ENCODE measurements at regions not wholly inside any gene's neighbourhood (a gene's known extent, or its start where the extent isn't known, plus 50 kb on each side); places are given as distances from the start of the nearest gene placed in this dataset.
"Not testable (repeated sequence)": the region's sequence is repeated elsewhere in the genome, so short reads cannot be mapped to it uniquely, and the experiment has no call there.

GRCh38 chr5:106633825-106634224, 1036.9 kb downstream of the EFNA5 start:
- H3K4me1 ChIP-seq (ENCODE audit: control insufficient read depth, extremely low read depth, insufficient read depth, low read length), result no peaks in the 10 kb centered on the region
- dilution Hi-C loops (cut with MboI; ENCODE audit: extremely low pct_ligation_motif_present, low sequenced_read_pairs), result no loop called here
- DNase-seq (ENCODE audit: low read depth, low spot score) (no peak), FAIRE-seq (no peak)
- no peak overlapping the region for H3K27ac ChIP-seq (ENCODE audit: control insufficient read depth, insufficient read depth, low read length)
- no peak overlapping the region for H3K4me3 ChIP-seq (ENCODE audit: control insufficient read depth in 2 of 3, extremely low read depth in 1 of 3, insufficient read depth in 2 of 3, low read depth in 1 of 3, low read length in 3 of 3)
- no peaks in the 10 kb centered on the region for H3K79me2 ChIP-seq (ENCODE audit: control insufficient read depth, insufficient read depth, low read length)
- H2AFZ ChIP-seq (ENCODE audit: control insufficient read depth, low read length), result no peak overlapping the region
- no peak overlapping the region for H3K9ac ChIP-seq (ENCODE audit: control insufficient read depth, extremely low read depth, insufficient read depth, low read length)
- TF ChIP-seq, protein P1, sequence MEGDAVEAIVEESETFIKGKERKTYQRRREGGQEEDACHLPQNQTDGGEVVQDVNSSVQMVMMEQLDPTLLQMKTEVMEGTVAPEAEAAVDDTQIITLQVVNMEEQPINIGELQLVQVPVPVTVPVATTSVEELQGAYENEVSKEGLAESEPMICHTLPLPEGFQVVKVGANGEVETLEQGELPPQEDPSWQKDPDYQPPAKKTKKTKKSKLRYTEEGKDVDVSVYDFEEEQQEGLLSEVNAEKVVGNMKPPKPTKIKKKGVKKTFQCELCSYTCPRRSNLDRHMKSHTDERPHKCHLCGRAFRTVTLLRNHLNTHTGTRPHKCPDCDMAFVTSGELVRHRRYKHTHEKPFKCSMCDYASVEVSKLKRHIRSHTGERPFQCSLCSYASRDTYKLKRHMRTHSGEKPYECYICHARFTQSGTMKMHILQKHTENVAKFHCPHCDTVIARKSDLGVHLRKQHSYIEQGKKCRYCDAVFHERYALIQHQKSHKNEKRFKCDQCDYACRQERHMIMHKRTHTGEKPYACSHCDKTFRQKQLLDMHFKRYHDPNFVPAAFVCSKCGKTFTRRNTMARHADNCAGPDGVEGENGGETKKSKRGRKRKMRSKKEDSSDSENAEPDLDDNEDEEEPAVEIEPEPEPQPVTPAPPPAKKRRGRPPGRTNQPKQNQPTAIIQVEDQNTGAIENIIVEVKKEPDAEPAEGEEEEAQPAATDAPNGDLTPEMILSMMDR (optimal IDR thresholded peaks at IDR 0.05 in 1 of 3, IDR thresholded peaks at IDR 0.05 in 1 of 3, conservative IDR thresholded peaks at IDR 0.05 in 1 of 3; ENCODE audit: extremely low read depth in 1 of 3, insufficient read depth in 2 of 3, low read length in 3 of 3), result no peak
- TF ChIP-seq EZH2 (IDR thresholded peaks at IDR 0.05; ENCODE audit: low read length), result no peak
- H3K27me3 ChIP-seq (ENCODE audit: control insufficient read depth, extremely low read depth, insufficient read depth, low read length), result no peaks in the 10 kb centered on the region
- no peaks in the 10 kb centered on the region for H3K9me3 ChIP-seq (ENCODE audit: control insufficient read depth, low read depth, low read length)
- no peaks in the 10 kb centered on the region for H3K36me3 ChIP-seq (ENCODE audit: control insufficient read depth in 2 of 2, extremely low read depth in 1 of 2, insufficient read depth in 2 of 2, low read length in 2 of 2)
- H3K9me1 ChIP-seq (ENCODE audit: control insufficient read depth, extremely low read depth, insufficient read depth, low read length), result no peaks in the 10 kb centered on the region
- no peak overlapping the region for H3K4me2 ChIP-seq (ENCODE audit: control insufficient read depth, extremely low read depth, insufficient read depth, low read depth, low read length)
- H4K20me1 ChIP-seq (ENCODE audit: control insufficient read depth, extremely low read depth, insufficient read depth, low read length), result no peaks in the 10 kb centered on the region

- H3K9me1 ChIP-seq (ENCODE audit: control insufficient read depth, extremely low read depth, insufficient read depth, low read length); H3K27me3 ChIP-seq (ENCODE audit: control insufficient read depth, extremely low read depth, insufficient read depth, low read length); H3K27ac ChIP-seq (ENCODE audit: control insufficient read depth, insufficient read depth, low read length); H3K4me1 ChIP-seq (ENCODE audit: control insufficient read depth, extremely low read depth, insufficient read depth, low read length); dilution Hi-C loops (cut with MboI; ENCODE audit: extremely low pct_ligation_motif_present, low sequenced_read_pairs); FAIRE-seq; H3K9me3 ChIP-seq (ENCODE audit: control insufficient read depth, low read depth, low read length); H3K9ac ChIP-seq (ENCODE audit: control insufficient read depth, extremely low read depth, insufficient read depth, low read length); H3K79me2 ChIP-seq (ENCODE audit: control insufficient read depth, insufficient read depth, low read length); DNase-seq (ENCODE audit: low read depth, low spot score); H2AFZ ChIP-seq (ENCODE audit: control insufficient read depth, low read length); H3K4me2 ChIP-seq (ENCODE audit: control insufficient read depth, extremely low read depth, insufficient read depth, low read depth, low read length); H3K36me3 ChIP-seq (ENCODE audit: control insufficient read depth in 2 of 2, extremely low read depth in 1 of 2, insufficient read depth in 2 of 2, low read length in 2 of 2); H3K4me3 ChIP-seq (ENCODE audit: control insufficient read depth in 2 of 3, extremely low read depth in 1 of 3, insufficient read depth in 2 of 3, low read depth in 1 of 3, low read length in 3 of 3); H4K20me1 ChIP-seq (ENCODE audit: control insufficient read depth, extremely low read depth, insufficient read depth, low read length): not testable (repeated sequence)
Measured at GRCh38 chr5:106628456-106628855, 1042.3 kb downstream of the EFNA5 start.

DNA sequence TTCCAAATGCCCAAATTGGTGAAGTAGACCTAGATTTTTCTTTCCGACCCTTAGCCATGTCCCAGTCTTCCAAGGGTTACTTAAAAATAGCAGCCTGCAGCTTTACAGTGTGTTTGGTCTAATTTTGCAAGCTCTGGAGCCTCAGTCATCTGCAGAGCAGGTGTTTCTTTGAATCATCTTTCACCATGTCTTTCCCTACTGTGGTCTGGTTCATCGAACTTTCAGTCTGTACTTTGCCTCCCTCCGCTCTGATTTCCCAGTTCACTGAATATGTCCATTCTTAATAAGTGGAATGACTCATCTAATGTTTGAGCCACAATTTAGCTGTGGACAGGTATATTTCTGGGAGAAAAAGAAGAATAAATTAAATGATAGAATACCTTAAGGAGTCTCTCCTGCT, 1060.7 kb downstream of the EFNA5 start:
- Histone ChIP-seq H4K20me1 (ENCODE audit: control insufficient read depth, extremely low read depth, insufficient read depth, low read length) (no peaks in the 10 kb centered on the region), H3K9me3 (ENCODE audit: control insufficient read depth, low read depth, low read length) (no peaks in the 10 kb centered on the region), H3K9me1 (ENCODE audit: control insufficient read depth, extremely low read depth, insufficient read depth, low read length) (no peaks in the 10 kb centered on the region), H3K9ac (ENCODE audit: control insufficient read depth, extremely low read depth, insufficient read depth, low read length) (no peak overlapping the region), H3K36me3 (ENCODE audit: control insufficient read depth in 2 of 2, extremely low read depth in 1 of 2, insufficient read depth in 2 of 2, low read length in 2 of 2) (no peaks in the 10 kb centered on the region), H3K27me3 (ENCODE audit: control insufficient read depth, extremely low read depth, insufficient read depth, low read length) (no peaks in the 10 kb centered on the region), H3K27ac (ENCODE audit: control insufficient read depth, insufficient read depth, low read length) (no peak overlapping the region), H3K79me2 (ENCODE audit: control insufficient read depth, insufficient read depth, low read length) (no peaks in the 10 kb centered on the region), H3K4me3 (ENCODE audit: control insufficient read depth in 2 of 3, extremely low read depth in 1 of 3, insufficient read depth in 2 of 3, low read depth in 1 of 3, low read length in 3 of 3) (no peak overlapping the region), H3K4me2 (ENCODE audit: control insufficient read depth, extremely low read depth, insufficient read depth, low read depth, low read length) (no peak overlapping the region), H2AFZ (ENCODE audit: control insufficient read depth, low read length) (no peak overlapping the region), H3K4me1 (ENCODE audit: control insufficient read depth, extremely low read depth, insufficient read depth, low read length) (no peaks in the 10 kb centered on the region)
- TF ChIP-seq EZH2 (IDR thresholded peaks at IDR 0.05; ENCODE audit: low read length), result no peak
- TF ChIP-seq, protein P1 (optimal IDR thresholded peaks at IDR 0.05 in 1 of 3, IDR thresholded peaks at IDR 0.05 in 1 of 3, conservative IDR thresholded peaks at IDR 0.05 in 1 of 3; ENCODE audit: extremely low read depth in 1 of 3, insufficient read depth in 2 of 3, low read length in 3 of 3), result no peak
- FAIRE-seq, result no peak
- dilution Hi-C loops (cut with MboI; ENCODE audit: extremely low pct_ligation_motif_present, low sequenced_read_pairs), result no loop called here
- DNase-seq (ENCODE audit: low read depth, low spot score), result no peak
